GM21825 (cell line): ENCODE measurements at regions not wholly inside any gene's neighbourhood (a gene's known extent, or its start where the extent isn't known, plus 50 kb on each side); places are given as distances from the start of the nearest gene placed in this dataset.
A peak's percentile ranks its signal among the peaks of the same experiment; 100 is the strongest.

Experiments used
- ATAC-seq: cut with Tn5 transposase; IDR thresholded peaks from one replicate; pipeline ENCODE4 v1.9.1; 2021; ENCODE audit warnings: mild to moderate bottlenecking, moderate library complexity; ENCODE audit not compliant: unreplicated experiment

DNA sequence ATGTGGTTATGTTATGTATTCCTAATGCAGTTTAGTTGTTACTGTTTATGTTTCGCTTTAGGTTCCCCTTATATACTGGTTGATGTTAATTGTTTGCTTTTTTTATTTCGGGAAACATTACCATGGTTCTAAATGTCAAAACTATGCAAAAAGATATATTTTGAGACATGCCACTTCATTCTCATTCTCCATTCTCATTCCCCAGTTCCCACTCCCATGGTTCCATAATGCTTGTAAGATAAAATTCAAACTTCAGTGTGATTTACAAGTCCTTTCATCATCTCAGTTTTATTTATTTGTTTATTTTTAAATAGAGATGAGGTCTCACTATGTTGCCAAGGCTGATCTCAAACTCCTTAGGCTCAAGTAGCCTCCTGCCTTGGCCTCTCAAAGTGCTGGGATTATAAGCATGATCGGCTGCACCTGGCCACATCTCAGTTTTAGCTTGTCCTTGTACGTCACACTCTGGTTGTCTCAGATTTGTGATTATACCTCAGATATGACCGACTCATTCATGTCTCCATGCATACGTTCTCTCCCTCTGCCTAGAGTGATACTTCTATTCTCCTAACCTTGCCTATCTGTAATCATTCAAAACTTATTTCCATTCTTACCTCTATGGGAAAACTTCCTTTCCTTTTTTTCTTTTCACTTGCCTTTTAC is 407.8 kb upstream of the RGS6 start:
- peak; percentile 43 for ATAC-seq

DNA sequence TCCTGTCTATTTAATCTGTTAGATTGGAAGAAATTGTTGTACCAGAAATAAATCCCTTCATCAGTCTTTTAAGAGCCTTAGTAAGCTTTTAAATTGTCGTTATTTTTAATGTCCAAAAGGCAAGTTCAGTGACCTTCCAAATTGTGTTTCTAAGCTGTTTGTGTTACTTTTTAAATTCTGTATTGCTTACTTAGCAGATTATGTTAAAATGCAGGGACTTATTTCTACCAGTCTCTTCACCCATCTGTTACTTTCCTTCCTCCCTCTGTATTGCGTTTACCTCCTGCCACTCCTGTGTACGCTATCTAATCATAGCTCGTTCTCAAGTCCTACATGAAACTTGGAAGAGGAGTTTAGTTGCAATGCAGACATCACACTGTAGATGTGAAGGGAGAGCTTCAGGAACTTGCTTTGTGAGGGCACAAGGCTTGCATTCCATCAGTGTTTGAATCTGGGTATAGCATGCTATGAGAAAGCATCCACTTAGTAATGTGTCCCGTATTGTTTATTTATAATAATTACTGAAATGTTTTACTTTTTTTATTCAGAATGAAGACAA is 406.5 kb upstream of the RGS6 start:
- no peak for ATAC-seq

- ATAC-seq = no peak
Measured at GRCh38 chr14:71526388-71526787, 405.8 kb upstream of the RGS6 start.

DNA sequence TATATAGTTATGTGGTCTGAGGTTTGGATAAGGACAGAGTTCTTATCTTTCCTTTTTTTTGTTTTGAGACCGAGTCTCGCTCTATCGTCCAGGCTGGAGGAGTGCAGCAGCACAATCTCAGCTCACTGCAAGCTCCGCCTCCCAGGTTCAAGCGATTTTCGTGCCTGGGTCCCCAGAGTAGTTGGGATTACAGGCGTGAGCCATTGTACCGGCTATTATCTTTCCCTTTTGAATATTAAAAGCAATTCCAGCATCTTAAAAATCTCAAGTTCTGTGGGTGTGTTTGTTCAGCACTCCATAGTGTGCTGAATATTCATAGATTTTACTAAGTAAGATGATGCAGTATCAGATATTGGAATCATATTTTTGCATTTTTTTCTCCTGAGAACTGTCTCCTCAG is 404.4 kb upstream of the RGS6 start:
- ATAC-seq = no peak

GRCh38 chr14:71529848-71530247 is 402.4 kb upstream of the RGS6 start:
- no peak for ATAC-seq

DNA sequence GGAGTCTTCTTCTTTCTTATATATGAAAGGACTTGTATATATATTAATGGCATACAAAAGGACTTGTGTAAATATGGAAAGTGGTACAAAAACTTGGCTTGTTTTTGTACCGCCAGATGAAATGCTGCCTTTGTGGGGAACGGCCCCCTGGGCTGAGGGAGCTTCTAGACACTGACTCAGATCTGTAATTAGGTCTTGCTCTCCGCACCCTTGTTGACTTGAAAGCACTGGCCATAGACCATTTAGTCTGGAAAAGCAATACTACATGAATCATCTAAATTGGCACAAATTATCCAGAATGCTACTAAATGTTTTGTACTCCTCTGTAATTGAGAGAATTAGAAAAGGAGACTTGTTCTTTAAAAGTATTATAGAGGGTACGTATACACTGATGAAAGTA is 399.9 kb upstream of the RGS6 start:
- ATAC-seq = no peak

DNA sequence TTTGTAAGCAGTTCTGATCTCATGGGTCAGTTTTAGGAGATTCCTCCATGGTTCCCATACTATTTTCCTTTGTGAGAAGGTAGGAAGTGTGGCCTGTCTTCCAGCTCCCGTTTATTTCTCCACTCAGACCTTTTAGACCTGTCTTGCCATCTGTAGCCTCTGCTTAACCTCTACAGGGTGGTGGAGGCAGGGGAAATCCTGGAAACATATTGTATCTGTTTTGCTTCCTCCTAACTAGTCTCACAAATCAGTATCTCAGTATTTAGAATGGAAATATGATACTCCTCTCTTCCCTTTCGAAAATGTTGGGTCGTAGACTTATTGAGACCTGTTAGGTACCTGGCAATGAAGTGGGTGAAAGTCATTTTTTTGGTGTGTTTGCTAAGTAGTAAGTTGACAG is 399.4 kb upstream of the RGS6 start:
- ATAC-seq = no peak

- no peak for ATAC-seq
Measured at GRCh38 chr14:71533390-71533789, 398.8 kb upstream of the RGS6 start.

GRCh38 chr14:71533800-71534199 is 398.4 kb upstream of the RGS6 start:
- ATAC-seq = no peak

GRCh38 chr14:71534506-71534905 is 397.7 kb upstream of the RGS6 start:
- no peak for ATAC-seq

DNA sequence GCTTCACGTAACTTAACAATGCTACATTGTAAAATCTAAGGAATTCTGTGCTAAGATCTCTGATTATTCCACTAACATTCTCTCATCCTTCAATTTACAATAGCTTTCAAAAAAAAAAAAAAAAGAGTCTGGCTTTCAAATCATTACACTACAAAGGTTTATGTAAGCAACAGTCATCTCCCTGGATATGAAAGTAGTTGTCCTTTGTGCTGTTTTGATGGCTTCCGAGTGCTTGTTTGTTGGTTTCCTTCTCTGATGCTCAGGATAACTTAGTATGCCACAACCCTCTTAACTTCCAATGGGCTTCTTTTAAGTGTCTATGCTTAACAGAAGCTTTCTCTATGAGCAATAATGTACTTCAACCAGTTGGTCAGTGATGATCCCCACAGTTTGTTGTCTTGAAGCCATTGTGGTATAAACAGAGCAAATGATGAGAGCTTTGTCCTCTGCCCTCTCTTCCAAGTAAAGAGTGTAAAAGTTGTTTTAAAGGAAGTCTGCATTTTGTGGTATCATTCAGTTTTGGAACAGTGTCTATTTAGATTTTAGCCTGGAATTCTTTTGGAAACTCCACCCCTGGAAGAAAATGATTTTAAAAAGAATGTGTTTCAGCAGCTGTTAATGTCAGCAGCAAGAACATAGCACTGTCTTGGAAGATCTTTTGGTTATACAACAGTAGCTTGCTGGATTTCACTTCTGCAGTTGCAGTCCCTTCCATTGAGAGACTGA is 396.1 kb upstream of the RGS6 start:
- ATAC-seq = no peak

GRCh38 chr14:71536927-71537772 is 395.1 kb upstream of the RGS6 start:
- ATAC-seq = no peak

GRCh38 chr14:71538288-71538687 is 393.9 kb upstream of the RGS6 start:
- no peak for ATAC-seq

GRCh38 chr14:71538938-71539649 is 393.1 kb upstream of the RGS6 start:
- no peak for ATAC-seq

- no peak for ATAC-seq
Measured at GRCh38 chr14:71539650-71540285, 392.5 kb upstream of the RGS6 start.

DNA sequence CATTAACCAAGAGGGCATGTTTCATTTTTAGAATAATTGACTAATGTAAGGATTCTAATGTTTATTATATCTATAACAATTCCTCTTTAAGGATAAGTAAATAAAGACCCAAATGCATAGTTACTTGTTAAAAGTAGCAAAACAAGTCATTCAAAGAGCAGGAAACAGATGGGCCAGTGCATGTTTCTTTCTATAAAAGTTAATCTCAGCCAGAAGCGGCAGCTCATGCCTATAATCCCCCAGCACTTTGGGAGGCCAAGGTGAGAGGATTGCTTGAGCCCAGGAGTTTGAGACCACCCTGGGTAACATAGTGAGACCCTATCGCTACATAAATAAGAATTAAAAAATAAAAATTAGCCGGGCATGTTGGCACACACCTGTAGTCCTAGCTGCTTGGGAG is 391.0 kb upstream of the RGS6 start:
- no peak for ATAC-seq

- ATAC-seq = no peak
Measured at GRCh38 chr14:71541973-71542690, 390.1 kb upstream of the RGS6 start.

DNA sequence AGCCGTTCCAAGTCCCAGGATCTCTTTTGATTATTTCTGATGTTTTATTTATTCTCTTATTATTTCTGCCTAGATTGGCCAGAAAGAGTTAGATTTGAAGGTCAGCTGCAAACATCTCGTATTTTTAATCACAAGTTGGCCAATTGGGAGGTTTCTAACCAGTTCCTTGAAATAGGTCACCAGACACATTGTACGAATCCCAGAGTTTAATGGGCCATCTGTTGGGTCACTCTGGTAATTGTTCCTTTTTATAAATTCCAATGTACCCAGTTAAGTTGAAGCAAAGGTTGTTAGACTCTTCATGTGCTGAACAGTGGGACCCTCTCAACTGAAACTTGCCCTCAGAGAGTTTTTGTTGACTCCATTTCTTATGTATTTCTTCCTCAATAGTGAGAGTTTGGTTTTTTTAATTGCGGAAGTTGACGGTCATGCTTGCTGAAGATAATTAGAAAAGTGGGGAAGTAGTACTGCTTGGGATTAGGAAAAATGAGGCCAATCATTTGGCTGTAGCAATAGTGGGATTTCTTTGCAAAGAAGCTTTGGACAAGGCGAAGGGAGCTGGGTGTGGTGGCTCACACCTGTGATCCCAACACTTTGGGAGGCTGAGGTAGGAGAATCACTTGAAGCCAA is 382.7 kb upstream of the RGS6 start:
- ATAC-seq = no peak

DNA sequence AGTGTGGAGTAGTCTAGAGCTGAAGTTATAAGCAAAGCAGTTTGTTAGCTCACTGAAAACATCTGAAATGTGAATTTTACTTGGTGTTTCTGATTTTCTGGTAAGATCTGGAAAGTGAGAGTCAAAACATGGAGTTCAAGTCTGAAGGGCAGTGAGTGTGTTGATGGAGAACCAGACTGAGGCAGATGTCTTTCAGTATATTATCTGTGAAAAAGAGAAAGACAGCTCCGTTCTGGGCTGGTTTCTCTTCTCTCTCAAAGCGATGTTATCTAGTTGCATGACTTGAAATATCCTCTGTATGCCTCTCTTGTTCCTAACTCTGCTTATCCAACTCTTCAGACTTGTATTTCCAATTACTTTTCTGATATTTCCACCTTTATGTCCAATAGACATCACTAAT is 381.9 kb upstream of the RGS6 start:
- ATAC-seq = no peak
